Suprapubic skin (tissue), 4 donors: ENCODE measurements at regions not wholly inside any gene's neighbourhood (a gene's known extent, or its start where the extent isn't known, plus 50 kb on each side); places are given as distances from the start of the nearest gene placed in this dataset.

Experiments
- DNase-seq, 2 donors: peaks; one replicate each; pipeline ENCODE4 v3.0.0-alpha.2; 2019; ENCODE audit warnings: low spot score in 2 of 2
- H3K27ac ChIP-seq: fragments of 200-600 bp; sonication (generic); one replicate; pipeline ENCODE4 v1.5.1; 2019
- H3K27me3 ChIP-seq: fragments of 200-600 bp; sonication (generic); one replicate; pipeline ENCODE4 v1.5.1; 2019
- H3K36me3 ChIP-seq: fragments of 200-600 bp; sonication (generic); one replicate; pipeline ENCODE4 v1.5.1; 2019
- H3K4me1 ChIP-seq: fragments of 200-600 bp; sonication (generic); one replicate; pipeline ENCODE4 v1.5.1; 2019
- H3K4me3 ChIP-seq: fragments of 200-600 bp; sonication (generic); one replicate; pipeline ENCODE4 v1.5.1; 2019; ENCODE audit warnings: mild to moderate bottlenecking
- H3K9me3 ChIP-seq: fragments of 200-600 bp; sonication (generic); one replicate; pipeline ENCODE4 v1.5.1; 2019
- CTCF ChIP-seq, 2 donors: fragments of 200-600 bp in 1 of 2; fragments of 450-650 bp in 1 of 2; sonication (generic) in 1 of 2; IDR thresholded peaks; one replicate each; pipeline ENCODE4 v1.5.1; 2016 to 2019; ENCODE audit warnings: antibody characterized with exemption in 2 of 2, mild to moderate bottlenecking in 1 of 2, moderate library complexity in 1 of 2
- EP300 ChIP-seq: sonication (generic); formaldehyde crosslinking; IDR thresholded peaks from one replicate; pipeline ENCODE4 v1.6.1; 2017; ENCODE audit warnings: antibody characterized with exemption
- POLR2A ChIP-seq, 2 donors: fragments of 450-650 bp; IDR thresholded peaks; one replicate each; pipeline ENCODE4 v1.6.1; 2017; ENCODE audit warnings: antibody characterized with exemption in 2 of 2, mild to moderate bottlenecking in 2 of 2, moderate library complexity in 2 of 2
- POLR2AphosphoS5 ChIP-seq, 3 donors: sonication (generic); formaldehyde crosslinking; IDR thresholded peaks; one replicate each; pipeline ENCODE4 v1.6.1; 2017; ENCODE audit warnings: antibody characterized with exemption in 3 of 3
- WGBS: methylation state at CpG from one replicate; pipeline ENCODE4 v1.1.5; 2018; 5-methylcytosine and 5-hydroxymethylcytosine counted together

GRCh38 chr2:187854801-187855200 lies 300.6 kb upstream of the TFPI start:
- Histone ChIP-seq H3K9me3 (no peaks in the 10 kb centered on the region), H3K27ac (no peak overlapping the region), H3K4me3 (no peak overlapping the region), H3K27me3 (no peaks in the 10 kb centered on the region), H3K4me1 (no peaks in the 10 kb centered on the region), H3K36me3 (no peaks in the 10 kb centered on the region)
- TF ChIP-seq CTCF (IDR thresholded peaks at IDR 0.05) (no peak), POLR2AphosphoS5 (IDR thresholded peaks at IDR 0.05) (no peak)
- DNase-seq: no peak

GRCh38 chr2:187855689-187856088 lies 301.5 kb upstream of the TFPI start:
- Histone ChIP-seq H3K36me3 (no peaks in the 10 kb centered on the region), H3K27me3 (no peaks in the 10 kb centered on the region), H3K27ac (no peak overlapping the region), H3K4me3 (no peak overlapping the region), H3K9me3 (no peaks in the 10 kb centered on the region), H3K4me1 (no peaks in the 10 kb centered on the region)
- TF ChIP-seq EP300: no peak
- no peak for TF ChIP-seq POLR2AphosphoS5 (IDR thresholded peaks at IDR 0.05)
- no peak for TF ChIP-seq CTCF (IDR thresholded peaks at IDR 0.05)
- no peak for TF ChIP-seq POLR2A (IDR thresholded peaks at IDR 0.05)
- WGBS: 67% methylated on average over 5 of the region's 5 CpGs
- no peak for DNase-seq

GRCh38 chr2:187857826-187858225 lies 303.6 kb upstream of the TFPI start:
- WGBS: 78% methylated on average over 1 of the region's 1 CpG
- TF ChIP-seq EP300: no peak
- TF ChIP-seq CTCF (IDR thresholded peaks at IDR 0.05): no peak
- TF ChIP-seq POLR2A (IDR thresholded peaks at IDR 0.05): no peak
- no peak for TF ChIP-seq POLR2AphosphoS5 (IDR thresholded peaks at IDR 0.05)
- Histone ChIP-seq H3K4me3 (no peak overlapping the region), H3K27ac (no peak overlapping the region), H3K27me3 (no peaks in the 10 kb centered on the region), H3K4me1 (no peaks in the 10 kb centered on the region), H3K36me3 (no peaks in the 10 kb centered on the region), H3K9me3 (no peaks in the 10 kb centered on the region)
- no peak for DNase-seq

- no peak for DNase-seq
- Histone ChIP-seq H3K4me1 (no peaks in the 10 kb centered on the region), H3K36me3 (no peaks in the 10 kb centered on the region), H3K27ac (no peak overlapping the region), H3K27me3 (no peaks in the 10 kb centered on the region), H3K4me3 (no peak overlapping the region), H3K9me3 (no peaks in the 10 kb centered on the region)
- TF ChIP-seq POLR2AphosphoS5 (IDR thresholded peaks at IDR 0.05): no peak
- TF ChIP-seq POLR2A (IDR thresholded peaks at IDR 0.05): no peak
- TF ChIP-seq EP300: no peak
- TF ChIP-seq CTCF (IDR thresholded peaks at IDR 0.05): no peak
- 28% methylated on average over 3 of the region's 3 CpGs for WGBS
These were observed 308.5 kb upstream of the TFPI start for GRCh38 chr2:187862715-187863114.

GRCh38 chr2:187865025-187865424 lies 310.8 kb upstream of the TFPI start:
- Histone ChIP-seq H3K36me3 (no peaks in the 10 kb centered on the region), H3K27me3 (no peaks in the 10 kb centered on the region), H3K4me3 (no peak overlapping the region), H3K9me3 (no peaks in the 10 kb centered on the region), H3K27ac (no peak overlapping the region), H3K4me1 (no peaks in the 10 kb centered on the region)
- 89% methylated on average over 4 of the region's 4 CpGs for WGBS
- DNase-seq: no peak
- no peak for TF ChIP-seq POLR2AphosphoS5 (IDR thresholded peaks at IDR 0.05)
- no peak for TF ChIP-seq CTCF (IDR thresholded peaks at IDR 0.05)
- TF ChIP-seq EP300: no peak
- TF ChIP-seq POLR2A (IDR thresholded peaks at IDR 0.05): no peak
